ENCODE measurements at regions not wholly inside any gene's neighbourhood (a gene's known extent, or its start where the extent isn't known, plus 50 kb on each side); places are given as distances from the start of the nearest gene placed in this dataset.

DNA sequence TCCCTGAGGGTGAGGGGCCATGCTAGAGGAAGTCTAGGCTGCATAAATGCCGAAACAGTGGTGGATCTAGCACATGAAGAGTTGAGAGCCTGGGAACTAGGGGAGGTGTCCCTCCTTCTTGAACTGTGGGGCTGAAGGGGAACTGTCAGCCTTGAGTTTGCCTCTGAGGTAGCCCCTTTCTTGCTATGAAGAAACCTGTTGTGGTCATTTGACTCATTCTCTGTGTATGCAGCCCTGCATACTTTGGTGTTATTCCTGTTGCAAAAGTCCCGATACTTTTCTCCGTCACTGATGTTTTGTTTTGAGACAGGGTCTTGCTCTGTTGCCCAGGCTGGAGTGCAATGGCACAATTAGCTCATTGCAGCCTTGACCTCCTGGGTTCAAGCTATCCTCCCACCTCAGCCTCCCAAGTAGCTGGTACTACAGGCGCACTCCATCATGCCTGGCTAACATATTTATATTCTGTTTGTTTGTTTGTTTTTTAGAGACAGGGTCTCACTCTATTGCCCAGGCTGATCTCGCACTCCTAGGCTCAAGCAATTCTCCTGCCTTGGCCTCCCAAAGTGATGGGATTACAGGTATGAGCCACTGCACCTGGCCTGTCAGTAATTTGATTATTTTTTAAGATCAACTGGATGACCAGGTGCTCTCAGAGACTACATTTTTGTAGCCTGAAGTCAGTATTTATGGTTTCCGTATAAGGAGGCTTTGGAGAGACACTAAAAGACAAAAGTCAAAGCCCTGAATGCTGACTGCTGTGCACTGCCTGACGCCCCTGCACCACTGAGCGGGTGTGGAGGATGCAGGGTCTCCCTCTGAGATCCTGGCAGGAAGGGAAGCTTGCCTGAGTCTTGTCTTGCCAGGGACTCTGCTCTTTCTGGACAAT is 86.2 kb upstream of the KCNK12 start:
- no peak overlapping the region for H3K4me3 ChIP-seq (replicated peaks; ENCODE audit: low read depth, low read length)
- TF ChIP-seq, protein P1, sequence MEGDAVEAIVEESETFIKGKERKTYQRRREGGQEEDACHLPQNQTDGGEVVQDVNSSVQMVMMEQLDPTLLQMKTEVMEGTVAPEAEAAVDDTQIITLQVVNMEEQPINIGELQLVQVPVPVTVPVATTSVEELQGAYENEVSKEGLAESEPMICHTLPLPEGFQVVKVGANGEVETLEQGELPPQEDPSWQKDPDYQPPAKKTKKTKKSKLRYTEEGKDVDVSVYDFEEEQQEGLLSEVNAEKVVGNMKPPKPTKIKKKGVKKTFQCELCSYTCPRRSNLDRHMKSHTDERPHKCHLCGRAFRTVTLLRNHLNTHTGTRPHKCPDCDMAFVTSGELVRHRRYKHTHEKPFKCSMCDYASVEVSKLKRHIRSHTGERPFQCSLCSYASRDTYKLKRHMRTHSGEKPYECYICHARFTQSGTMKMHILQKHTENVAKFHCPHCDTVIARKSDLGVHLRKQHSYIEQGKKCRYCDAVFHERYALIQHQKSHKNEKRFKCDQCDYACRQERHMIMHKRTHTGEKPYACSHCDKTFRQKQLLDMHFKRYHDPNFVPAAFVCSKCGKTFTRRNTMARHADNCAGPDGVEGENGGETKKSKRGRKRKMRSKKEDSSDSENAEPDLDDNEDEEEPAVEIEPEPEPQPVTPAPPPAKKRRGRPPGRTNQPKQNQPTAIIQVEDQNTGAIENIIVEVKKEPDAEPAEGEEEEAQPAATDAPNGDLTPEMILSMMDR (IDR thresholded peaks at IDR 0.05; ENCODE audit: low read depth, low read length, missing control alignments): no peak
- DNase-seq (ENCODE audit: extremely low read depth, low read depth): no peak

DNA sequence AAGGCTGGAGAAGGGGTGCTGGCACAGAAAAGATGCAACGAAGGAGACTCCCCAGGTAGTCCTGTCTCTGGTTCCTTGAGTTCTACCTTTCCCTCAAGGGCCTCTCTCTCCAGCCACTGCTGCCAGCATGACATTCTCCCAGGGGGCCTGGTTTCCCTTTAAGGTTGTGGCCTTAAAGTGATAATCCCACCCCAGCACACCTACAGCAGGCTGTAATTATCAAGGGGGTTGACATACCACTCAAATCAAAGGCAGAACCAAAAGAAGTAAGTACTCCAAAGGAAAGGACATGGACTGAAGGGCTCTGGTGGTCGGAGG is 84.7 kb upstream of the KCNK12 start:
- no peak for DNase-seq (ENCODE audit: extremely low read depth, low read depth)
- TF ChIP-seq, protein P1 (IDR thresholded peaks at IDR 0.05; ENCODE audit: low read depth, low read length, missing control alignments): no peak
- no peak overlapping the region for H3K4me3 ChIP-seq (replicated peaks; ENCODE audit: low read depth, low read length)

DNA sequence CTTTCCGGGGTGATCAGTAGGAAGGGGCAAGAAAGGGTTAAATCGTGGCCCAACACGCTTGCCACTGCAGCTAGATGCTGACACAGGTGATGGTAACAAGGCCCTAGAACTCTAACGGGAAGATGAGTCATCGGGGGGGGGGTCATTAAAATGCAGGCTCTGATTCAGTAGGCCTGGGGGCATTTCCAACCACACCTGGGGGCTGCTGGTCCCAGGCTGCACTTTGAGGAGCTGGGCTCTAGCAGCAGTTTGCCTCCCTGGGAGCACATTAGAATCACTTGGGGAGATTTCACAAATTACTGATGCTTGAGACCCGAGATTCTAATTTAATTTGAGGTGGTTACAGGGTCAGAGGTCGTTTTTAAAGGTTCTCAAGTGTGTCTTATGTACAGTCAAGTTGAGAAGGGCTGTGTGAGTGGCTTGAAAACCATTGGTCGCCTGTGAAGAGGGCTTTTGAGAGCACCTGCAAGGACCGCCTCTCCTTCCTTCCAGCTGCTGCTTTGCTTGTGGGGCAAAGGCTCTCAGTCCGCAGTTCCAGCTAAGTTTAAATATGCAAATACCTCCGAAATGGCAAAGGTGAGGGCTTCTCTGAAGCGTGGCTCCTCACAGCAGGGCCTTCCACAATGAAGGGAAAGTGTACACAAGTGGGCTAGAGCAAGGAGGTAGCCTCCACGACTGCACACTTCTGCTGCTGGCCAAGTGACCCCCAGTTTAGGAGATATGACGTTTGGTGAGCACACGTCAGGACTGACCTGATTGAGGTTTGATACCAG is 84.2 kb upstream of the KCNK12 start:
- TF ChIP-seq, protein P1 (IDR thresholded peaks at IDR 0.05; ENCODE audit: low read depth, low read length, missing control alignments): no peak
- no peak for DNase-seq (ENCODE audit: extremely low read depth, low read depth)
- no peak overlapping the region for H3K4me3 ChIP-seq (replicated peaks; ENCODE audit: low read depth, low read length)

DNA sequence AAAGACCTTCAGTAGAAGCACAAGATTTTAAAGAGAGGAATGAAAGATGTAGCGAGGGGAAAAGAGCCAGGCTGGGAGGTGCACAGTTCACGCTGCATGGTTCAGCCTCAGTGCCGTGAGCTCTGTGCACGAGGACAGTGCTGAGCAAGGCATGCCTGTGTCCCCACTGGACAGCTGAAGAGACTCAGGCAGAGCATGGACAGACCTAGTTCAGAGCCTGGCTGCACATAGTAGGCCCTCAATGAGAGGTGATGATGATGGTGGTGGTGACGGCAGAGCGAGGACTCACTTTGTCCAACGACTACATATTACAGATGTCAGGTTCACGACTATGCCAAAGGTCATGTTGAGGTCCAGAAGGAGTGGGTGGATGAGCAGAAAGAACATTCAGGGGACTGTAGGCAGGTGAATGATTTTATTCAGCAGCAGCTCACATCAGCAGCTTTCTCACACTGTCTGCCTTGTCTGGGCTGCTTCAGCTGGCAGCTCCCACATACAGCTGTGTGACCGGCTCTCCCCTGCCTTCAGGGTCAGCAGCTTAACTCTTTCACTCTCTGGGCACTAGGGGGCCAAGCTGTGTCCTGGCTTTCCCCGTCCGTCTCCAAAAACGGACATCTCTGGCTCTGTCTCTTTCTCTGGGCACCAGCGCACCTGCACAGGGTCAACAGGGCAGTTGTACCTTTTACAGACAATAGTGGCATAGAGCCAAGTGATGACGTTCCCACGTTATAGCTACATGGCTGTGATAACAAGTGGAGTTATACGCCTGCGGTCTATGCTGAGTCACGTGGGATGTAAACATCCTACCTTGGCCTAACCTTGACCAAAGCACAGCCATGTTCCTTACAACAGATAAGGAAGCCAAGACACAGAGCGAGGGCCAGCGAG is 83.4 kb upstream of the KCNK12 start:
- TF ChIP-seq, protein P1 (IDR thresholded peaks at IDR 0.05; ENCODE audit: low read depth, low read length, missing control alignments): peak; percentile 35
- DNase-seq (ENCODE audit: extremely low read depth, low read depth): no peak
- H3K4me3 ChIP-seq (replicated peaks; ENCODE audit: low read depth, low read length): no peak overlapping the region

DNA sequence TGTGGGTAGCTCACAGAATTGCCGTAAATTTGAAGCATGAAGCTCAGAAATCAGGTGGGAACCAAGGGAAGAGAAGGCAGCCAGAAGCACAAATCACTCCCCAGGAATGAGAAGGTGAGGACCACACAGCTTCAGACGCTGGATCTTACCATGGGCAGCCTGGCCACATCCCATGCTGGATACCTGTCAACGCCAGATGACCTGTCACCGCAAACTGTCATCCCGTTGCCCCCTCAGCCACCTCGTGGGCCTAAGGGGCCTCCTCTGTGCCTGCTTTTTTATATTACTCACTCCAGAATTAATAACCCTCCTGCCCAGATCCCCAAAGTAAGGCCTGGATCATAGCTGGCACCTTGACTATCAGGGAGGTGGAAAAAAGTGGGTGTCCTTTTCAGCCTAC is 82.3 kb upstream of the KCNK12 start:
- no peak for DNase-seq (ENCODE audit: extremely low read depth, low read depth)
- TF ChIP-seq, protein P1 (IDR thresholded peaks at IDR 0.05; ENCODE audit: low read depth, low read length, missing control alignments): no peak

DNA sequence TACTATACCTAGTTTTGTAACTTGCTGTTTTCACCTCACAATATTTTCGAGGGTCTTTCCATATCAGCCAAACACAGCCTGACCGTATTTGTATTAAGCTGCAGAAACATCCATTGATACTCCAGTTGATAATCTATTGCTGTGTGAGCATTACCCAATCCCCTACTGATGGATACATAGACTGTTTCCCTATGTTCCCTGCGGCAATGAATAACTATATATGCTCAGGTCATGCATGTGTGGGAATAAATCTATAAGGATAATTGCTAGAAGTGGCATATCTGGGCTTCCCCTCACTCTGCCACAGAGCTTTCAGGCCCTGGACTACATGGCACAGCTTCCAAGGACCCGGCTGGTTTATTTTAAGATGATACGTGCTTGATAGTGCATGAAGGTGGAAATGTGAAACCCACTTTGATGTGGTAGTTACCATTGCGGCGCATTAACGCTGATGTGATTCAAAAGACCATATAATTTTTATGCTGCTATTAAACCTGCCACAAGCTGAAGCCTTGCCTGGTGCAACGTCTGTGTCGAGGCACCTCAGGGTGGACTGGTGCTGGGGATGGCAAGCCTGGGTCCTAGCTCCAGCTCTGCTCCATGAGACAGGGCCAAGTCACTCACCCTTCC is 81.4 kb upstream of the KCNK12 start:
- TF ChIP-seq, protein P1 (IDR thresholded peaks at IDR 0.05; ENCODE audit: low read depth, low read length, missing control alignments): no peak
- DNase-seq (ENCODE audit: extremely low read depth, low read depth): no peak
- no peak overlapping the region for H3K4me3 ChIP-seq (replicated peaks; ENCODE audit: low read depth, low read length)

More for the DNA sequence above, 82.3 kb upstream of the KCNK12 start:
- no peak overlapping the region for H3K4me3 ChIP-seq (replicated peaks; ENCODE audit: low read depth, low read length)

Data from HFF-Myc (cell line).